ENCODE measurements at regions not wholly inside any gene's neighbourhood (a gene's known extent, or its start where the extent isn't known, plus 50 kb on each side); places are given as distances from the start of the nearest gene placed in this dataset.

GRCh38 chr13:36763126-36763722 lies 55.8 kb upstream of the RFXAP start:
- TF ChIP-seq, protein P1, sequence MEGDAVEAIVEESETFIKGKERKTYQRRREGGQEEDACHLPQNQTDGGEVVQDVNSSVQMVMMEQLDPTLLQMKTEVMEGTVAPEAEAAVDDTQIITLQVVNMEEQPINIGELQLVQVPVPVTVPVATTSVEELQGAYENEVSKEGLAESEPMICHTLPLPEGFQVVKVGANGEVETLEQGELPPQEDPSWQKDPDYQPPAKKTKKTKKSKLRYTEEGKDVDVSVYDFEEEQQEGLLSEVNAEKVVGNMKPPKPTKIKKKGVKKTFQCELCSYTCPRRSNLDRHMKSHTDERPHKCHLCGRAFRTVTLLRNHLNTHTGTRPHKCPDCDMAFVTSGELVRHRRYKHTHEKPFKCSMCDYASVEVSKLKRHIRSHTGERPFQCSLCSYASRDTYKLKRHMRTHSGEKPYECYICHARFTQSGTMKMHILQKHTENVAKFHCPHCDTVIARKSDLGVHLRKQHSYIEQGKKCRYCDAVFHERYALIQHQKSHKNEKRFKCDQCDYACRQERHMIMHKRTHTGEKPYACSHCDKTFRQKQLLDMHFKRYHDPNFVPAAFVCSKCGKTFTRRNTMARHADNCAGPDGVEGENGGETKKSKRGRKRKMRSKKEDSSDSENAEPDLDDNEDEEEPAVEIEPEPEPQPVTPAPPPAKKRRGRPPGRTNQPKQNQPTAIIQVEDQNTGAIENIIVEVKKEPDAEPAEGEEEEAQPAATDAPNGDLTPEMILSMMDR (IDR thresholded peaks at IDR 0.05; ENCODE audit: insufficient read depth, low read length, poor library complexity, severe bottlenecking): no peak
- Histone ChIP-seq H3K27me3 (ENCODE audit: control insufficient read depth, insufficient read depth, low read length) (no peaks in the 10 kb centered on the region), H3K4me3 (ENCODE audit: low read depth, low read length) (no peak overlapping the region), H3K36me3 (ENCODE audit: control insufficient read depth, insufficient read depth, low read length) (no peaks in the 10 kb centered on the region)
- no peak for DNase-seq (ENCODE audit: low read depth)

DNA sequence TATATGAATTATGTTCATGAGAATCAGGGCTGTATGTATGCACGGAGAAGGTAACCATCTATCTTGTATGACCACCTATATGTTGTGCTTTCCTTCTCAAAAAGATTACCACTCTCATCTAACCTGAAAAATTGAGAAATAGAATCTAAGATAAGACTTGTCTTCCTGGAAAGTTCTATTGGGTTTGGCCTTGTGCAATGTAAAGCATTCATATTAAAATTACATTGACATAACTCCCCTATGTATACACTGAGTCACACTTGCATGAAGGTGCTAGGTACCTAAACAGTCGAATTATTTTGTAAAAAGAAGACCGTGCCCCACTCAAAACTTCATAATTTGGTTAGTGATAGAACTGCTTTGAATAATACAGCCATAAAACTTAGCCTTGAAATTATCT lies 54.5 kb upstream of the RFXAP start:
- Histone ChIP-seq H3K36me3 (ENCODE audit: control insufficient read depth, insufficient read depth, low read length) (no peaks in the 10 kb centered on the region), H3K4me3 (ENCODE audit: low read depth, low read length) (no peak overlapping the region), H3K27me3 (ENCODE audit: control insufficient read depth, insufficient read depth, low read length) (no peaks in the 10 kb centered on the region)
- DNase-seq (ENCODE audit: low read depth): no peak
- TF ChIP-seq, protein P1 (IDR thresholded peaks at IDR 0.05; ENCODE audit: insufficient read depth, low read length, poor library complexity, severe bottlenecking): no peak

DNA sequence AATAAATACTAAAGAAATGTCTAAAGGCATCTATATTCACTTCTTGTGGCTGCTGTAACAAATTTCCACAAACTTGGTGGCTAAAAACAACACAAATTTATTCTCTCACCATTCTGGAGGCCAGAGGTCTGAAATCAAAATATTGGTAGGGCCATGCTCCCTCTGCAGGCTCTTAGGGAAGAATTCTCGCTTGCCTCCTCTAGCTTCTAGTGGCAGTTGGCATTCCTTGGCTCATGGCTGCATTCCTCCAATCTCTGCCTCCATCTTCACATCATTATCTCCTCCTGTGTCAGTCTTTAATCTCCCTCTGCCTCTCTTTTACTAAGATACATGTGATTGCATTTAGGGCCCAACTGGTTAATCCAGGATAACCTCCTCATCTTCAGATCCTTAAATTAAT lies 54.1 kb upstream of the RFXAP start:
- DNase-seq (ENCODE audit: low read depth): no peak
- TF ChIP-seq, protein P1 (IDR thresholded peaks at IDR 0.05; ENCODE audit: insufficient read depth, low read length, poor library complexity, severe bottlenecking): no peak
- H3K36me3 ChIP-seq (ENCODE audit: control insufficient read depth, insufficient read depth, low read length): no peaks in the 10 kb centered on the region
- no peak overlapping the region for H3K4me3 ChIP-seq (ENCODE audit: low read depth, low read length)
- no peaks in the 10 kb centered on the region for H3K27me3 ChIP-seq (ENCODE audit: control insufficient read depth, insufficient read depth, low read length)

DNA sequence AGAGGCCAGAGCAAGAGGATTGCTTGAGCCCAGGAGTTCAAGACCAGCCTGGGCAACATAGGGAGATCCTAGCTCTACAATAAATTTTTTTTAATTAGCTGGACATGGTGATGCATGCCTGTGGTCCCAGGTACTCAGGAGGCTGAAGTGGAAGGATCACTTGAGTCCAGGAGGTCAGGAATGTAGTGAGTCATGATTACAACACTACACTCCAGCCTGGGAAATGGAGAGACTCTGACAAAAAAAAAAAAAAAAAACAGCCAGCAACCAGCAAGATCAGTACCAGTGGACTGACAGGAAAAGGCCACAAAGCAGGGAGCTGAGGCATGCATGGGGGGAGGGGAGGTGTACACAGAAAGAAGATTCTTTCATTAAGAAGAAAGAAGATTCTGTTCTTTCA lies 52.7 kb upstream of the RFXAP start:
- Histone ChIP-seq H3K4me3 (ENCODE audit: low read depth, low read length) (no peak overlapping the region), H3K36me3 (ENCODE audit: control insufficient read depth, insufficient read depth, low read length) (no peaks in the 10 kb centered on the region), H3K27me3 (ENCODE audit: control insufficient read depth, insufficient read depth, low read length) (no peaks in the 10 kb centered on the region)
- DNase-seq (ENCODE audit: low read depth): peak; percentile 63
- TF ChIP-seq, protein P1 (IDR thresholded peaks at IDR 0.05; ENCODE audit: insufficient read depth, low read length, poor library complexity, severe bottlenecking): no peak

DNA sequence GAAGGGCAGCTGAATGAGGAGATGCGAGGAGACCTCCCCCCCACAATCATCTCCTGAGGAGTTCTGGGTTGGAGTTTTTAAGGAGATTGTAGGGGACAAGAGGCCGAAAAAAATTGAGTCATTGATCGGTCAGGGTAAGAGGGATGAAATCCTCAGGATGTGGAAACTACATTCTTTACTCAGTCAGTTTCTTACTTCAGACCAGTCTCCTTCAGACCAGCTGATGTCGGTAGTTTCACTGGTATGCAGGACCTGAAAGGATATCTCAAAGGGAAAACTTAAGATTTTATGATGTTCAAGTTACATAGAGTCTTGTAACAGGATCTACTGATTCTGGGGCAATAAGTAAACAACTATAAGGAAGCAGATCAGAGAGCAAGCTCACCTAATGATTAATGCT lies 51.7 kb upstream of the RFXAP start:
- TF ChIP-seq, protein P1 (IDR thresholded peaks at IDR 0.05; ENCODE audit: insufficient read depth, low read length, poor library complexity, severe bottlenecking): no peak
- H3K27me3 ChIP-seq (ENCODE audit: control insufficient read depth, insufficient read depth, low read length): no peaks in the 10 kb centered on the region
- DNase-seq (ENCODE audit: low read depth): no peak
- H3K4me3 ChIP-seq (ENCODE audit: low read depth, low read length): no peak overlapping the region
- H3K36me3 ChIP-seq (ENCODE audit: control insufficient read depth, insufficient read depth, low read length): no peaks in the 10 kb centered on the region

- no peak for DNase-seq (ENCODE audit: low read depth)
- no peaks in the 10 kb centered on the region for H3K27me3 ChIP-seq (ENCODE audit: control insufficient read depth, insufficient read depth, low read length)
- H3K4me3 ChIP-seq (ENCODE audit: low read depth, low read length): no peak overlapping the region
- TF ChIP-seq, protein P1 (IDR thresholded peaks at IDR 0.05; ENCODE audit: insufficient read depth, low read length, poor library complexity, severe bottlenecking): no peak
- no peaks in the 10 kb centered on the region for H3K36me3 ChIP-seq (ENCODE audit: control insufficient read depth, insufficient read depth, low read length)
Observed at GRCh38 chr13:36769126-36769525, 49.9 kb upstream of the RFXAP start.
